LHCN-M2 (cell line): ENCODE measurements at regions not wholly inside any gene's neighbourhood (a gene's known extent, or its start where the extent isn't known, plus 50 kb on each side); places are given as distances from the start of the nearest gene placed in this dataset.
"Not testable (repeated sequence)": the region's sequence is repeated elsewhere in the genome, so short reads cannot be mapped to it uniquely, and the experiment has no call there.

Source experiments
- DNase-seq: peaks from one replicate; pipeline ENCODE4 v3.0.0-alpha.2; 2012; ENCODE audit warnings: low read depth

DNA sequence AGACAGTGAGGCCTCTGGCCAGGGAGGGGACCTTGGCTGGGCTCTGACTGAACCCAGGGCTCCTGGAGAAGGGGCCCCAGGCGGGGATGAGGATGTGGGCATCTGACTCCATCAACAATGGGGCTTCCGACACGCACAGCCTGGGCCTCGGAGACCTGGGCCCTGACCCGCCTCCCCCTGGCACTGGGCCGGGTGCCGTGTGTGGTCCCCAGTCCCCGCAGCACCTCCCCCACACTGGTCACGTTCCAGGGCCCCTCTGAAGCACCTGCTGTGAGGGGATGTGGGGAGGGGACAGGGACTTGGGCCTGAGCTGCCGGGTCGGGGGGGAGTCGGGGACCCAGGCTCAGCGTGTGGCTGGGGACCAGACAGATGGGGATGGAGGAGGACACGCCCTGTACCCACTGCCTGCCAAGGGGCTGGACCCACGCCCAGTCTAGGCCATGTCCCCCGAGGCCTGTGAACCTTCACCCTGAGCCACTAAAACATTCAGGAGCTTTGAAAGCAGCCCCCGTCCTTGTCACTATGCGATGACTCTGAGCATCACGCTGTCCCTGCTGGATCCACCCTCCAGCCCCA, 165.8 kb downstream of the TMEM121 start:
- DNase-seq = not testable (repeated sequence)

DNA sequence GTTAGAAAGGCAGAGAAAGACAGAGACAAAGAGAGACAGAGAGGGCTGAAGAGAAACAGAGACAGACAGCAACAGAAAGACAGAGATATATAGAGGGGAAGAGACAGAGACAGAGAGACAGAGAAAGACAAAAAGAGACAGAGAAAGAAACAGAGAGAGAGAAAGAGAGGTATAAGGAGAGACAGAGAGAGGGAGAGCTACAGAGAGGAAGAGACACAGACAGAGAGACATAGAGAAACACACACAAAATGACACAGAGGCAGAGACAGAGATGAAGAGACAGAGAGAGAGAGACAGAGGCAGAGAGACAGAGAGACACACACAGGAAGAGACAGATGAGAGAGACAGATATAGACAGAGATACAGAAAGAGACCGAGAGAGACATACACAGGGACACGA, 168.6 kb downstream of the TMEM121 start:
- DNase-seq = no peak

DNA sequence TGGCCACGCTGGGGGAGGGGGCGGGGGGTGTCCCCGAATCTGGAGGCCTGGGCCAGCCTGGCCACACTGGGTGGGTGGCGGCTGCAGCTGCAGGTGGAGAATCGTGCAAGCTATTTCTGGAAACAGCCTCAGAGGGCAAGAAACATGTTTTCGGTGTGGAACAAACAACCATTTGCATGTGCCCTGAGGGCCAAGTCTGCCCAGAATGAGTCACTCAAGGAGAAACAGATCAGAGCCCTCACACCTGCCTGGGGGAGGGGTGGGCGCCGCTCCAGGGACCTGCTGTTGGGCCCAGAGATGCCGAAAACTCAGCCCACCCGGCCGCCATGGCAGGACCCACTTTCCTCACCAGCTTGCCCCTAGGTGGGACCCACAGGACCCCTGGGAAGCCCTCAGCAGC, 170.0 kb downstream of the TMEM121 start:
- DNase-seq = not testable (repeated sequence)

DNA sequence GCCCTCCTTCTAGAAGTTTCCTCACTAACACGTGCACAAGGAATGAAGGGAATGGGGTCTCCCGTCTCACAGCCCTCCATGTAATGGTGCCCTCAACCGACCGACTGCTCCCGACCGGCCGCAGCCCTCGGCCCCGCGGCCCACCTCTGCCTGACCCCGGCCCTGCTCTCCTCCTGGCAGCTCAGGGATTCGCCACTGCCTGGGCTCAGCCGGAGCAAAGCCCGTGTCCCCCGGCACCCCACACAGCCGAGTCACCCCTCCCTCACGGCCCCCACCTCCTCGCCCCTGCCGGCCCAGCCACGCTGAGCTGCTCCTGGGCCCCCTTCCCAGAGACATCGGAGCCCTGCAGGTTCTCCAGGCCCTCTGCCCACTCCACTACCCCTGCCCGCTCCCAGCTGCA, 171.0 kb downstream of the TMEM121 start:
- DNase-seq = not testable (repeated sequence)

DNA sequence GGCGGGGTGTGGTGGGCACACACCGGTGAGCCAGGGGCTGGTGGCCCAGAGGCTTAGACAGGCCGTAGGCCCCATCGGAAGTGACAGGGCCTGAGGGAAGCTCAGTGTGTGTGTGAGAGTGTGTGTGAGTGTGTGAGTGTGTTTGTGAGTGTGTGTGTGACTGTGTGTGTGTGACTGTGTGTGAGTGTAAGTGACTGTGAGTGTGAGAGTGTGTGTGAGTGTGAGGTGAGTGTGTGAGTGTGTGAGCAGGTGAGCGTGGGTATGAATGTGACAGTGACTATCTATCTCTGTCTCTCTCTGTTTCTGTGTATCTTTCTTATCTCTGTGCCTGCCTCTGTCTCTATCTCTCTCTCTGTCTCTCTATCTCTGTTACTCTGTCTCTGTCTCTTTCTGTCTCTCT, 171.6 kb downstream of the TMEM121 start:
- DNase-seq = not testable (repeated sequence)

DNA sequence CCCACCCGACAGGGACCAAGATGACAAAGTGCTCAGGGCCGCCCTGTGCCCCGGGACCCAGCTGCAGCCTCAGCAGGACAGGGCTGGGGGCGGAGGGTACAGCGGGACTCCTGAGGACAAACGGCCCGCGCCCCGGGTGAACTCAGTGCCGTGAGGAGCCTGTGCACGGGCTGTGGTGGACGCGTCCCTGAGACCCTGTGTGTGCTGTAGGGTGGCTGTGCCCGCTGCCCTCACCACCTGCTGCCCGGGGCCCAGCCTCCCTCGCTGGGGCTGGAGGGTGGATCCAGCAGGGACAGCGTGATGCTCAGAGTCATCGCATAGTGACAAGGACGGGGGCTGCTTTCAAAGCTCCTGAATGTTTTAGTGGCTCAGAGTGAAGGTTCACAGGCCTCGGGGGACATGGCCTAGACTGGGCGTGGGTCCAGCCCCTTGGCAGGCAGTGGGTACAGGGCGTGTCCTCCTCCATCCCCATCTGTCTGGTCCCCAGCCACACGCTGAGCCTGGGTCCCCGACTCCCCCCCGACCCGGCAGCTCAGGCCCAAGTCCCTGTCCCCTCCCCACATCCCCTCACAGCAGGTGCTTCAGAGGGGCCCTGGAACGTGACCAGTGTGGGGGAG, 172.7 kb downstream of the TMEM121 start:
- not testable (repeated sequence) for DNase-seq

DNA sequence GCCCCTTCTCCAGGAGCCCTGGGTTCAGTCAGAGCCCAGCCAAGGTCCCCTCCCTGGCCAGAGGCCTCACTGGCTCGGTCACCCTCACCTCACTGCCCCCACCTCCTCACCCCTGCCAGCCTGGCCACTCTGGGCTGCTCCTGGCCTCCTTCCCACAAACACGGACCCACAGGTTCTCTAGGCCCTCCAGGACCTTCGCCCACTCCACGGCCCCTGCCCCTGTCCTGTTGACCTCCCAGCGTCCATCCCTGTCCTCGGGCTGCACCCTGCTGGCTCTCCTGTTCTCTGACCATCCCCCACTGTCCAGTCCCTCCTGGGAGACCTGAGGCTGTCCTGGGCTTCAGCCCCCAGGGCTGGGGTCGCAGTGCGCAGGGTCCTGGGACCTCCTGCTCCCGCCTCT, 173.3 kb downstream of the TMEM121 start:
- DNase-seq = not testable (repeated sequence)

DNA sequence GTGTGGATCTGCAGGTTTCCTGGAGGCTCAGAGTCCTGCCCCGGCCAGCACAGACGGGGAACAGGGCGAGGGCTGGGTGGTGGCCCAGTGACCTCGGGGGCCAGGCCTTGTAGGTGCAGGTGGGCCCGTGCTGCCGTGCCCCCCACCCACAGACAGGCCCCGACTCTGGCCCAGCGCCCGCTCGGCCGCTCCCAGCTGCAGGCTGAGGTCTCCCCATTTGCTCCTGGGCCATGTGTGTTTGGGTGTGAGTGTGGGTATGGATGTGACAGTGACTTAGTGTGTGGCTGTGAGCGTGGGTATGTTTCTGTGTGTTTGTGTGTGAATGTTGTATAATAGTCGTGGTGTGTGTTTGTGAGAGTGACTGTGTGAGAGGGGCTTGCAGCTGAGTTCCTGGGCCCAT, 173.8 kb downstream of the TMEM121 start:
- DNase-seq = not testable (repeated sequence)

DNA sequence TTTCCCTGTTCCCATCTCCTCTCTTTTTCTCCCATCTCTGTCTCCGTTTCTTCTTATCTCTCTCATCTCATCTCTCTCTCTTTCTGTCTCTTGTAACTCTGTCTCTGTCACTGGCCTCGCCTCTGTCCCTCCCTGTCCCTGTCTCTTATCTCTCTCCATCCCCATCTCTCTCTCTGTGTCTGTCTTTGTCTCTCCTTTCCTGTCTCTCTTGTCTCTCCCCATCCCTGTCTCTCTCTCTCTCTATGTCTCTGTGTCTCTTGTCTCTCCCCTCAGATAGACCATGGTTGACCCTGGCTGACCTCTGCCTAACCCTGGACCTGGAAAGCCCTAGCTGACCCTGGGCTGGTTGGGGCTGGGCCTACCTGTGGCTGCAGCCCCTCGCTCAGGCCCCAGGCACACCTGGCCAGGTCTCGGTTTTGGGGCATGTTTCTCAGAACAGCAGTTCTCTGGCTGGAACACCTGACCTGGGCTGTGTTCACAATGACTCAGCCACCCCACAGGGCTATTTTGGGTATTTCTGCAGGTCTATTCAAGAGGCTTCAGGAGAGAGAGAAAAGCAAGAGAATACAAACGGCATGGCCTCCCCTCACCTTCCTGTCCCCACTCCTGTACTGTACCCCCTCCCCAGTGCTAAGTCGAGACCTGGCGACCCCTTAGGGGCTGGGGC, 174.4 kb downstream of the TMEM121 start:
- no peak for DNase-seq

DNA sequence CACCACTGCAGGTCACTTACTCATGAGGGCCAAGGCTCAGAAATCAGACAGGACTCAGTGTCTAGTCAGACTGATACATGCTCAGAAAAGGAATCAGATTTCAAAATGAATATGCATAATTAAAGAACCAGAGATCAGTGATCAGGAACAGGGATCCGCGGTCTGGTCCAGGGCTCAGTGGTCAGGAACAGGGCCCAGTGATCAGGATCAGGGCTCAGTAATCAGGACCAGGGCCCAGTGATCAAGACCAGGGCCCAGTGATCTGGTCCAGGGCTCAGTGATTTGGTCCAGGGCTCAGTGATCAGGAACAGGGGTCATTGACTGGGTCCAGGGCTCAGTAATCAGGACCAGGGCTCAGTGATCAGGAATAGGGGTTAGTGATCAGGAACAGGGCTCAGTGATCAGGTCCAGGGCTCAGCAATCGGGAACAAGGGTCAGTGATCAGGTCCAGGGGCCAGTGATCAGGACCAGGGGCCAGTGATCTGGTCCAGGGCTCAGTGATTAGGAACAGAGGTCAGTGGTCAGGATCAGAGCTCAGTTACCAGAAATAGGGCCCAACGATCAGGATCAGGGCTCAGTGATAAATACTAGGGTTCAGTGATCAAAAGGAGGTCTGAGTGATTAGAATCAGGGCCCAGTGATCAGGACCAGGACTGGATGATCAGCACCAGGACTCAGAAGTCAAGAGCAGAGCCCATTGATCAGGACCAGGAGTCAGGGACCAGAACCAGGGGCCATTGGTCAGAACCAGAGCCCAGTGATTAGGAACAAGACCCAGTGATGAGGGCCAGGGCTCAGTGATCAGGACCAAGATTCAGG, 175.3 kb downstream of the TMEM121 start:
- DNase-seq = no peak

DNA sequence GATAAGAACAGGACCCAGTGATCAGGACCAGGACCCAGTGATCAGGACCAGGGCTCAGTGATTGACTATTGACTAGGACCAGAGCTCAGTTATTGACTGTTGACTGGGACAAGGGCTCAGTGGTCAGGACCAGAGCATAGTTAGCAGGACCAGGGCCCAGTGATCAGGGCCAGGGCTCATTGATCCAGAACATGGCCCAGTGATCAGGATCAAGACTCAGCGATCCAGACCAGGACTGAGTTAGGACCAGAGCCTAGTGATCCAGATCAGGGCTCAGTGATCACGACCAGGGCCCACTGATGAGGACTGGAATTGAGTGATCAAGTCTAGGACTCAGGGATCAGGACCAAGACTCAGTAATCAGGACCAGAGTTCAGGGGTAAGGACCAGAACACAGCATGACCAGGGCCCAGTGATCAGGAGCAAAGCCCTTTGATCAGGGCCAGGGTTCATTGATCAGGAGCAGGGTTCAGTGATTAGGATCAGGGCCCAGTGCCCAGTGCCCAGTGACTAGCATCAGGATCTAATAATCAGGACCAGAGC, 176.0 kb downstream of the TMEM121 start:
- no peak for DNase-seq

DNA sequence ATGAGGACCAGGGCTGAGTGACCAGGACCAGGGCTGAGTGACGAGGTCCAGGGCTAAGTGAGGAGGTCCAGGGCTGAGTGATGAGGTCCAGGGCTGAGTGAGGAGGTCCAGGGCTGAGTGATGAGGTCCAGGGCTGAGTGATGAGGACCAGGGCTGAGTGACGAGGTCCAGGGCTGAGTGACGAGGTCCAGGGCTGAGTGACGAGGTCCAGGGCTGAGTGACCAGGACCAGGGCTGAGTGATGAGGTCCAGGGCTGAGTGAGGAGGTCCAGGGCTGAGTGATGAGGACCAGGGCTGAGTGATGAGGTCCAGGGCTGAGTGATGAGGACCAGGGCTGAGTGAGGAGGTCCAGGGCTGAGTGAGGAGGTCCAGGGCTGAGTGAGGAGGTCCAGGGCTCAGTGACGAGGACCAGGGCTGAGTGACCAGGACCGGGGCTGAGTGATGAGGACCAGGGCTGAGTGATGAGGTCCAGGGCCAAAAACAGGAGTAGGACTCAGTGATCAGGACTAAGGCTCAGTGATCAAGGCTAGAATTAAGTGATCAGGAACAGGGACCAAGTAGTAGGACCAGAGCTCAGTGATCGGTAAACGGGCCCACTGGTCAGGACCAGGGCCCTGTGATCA, 176.8 kb downstream of the TMEM121 start:
- not testable (repeated sequence) for DNase-seq

DNA sequence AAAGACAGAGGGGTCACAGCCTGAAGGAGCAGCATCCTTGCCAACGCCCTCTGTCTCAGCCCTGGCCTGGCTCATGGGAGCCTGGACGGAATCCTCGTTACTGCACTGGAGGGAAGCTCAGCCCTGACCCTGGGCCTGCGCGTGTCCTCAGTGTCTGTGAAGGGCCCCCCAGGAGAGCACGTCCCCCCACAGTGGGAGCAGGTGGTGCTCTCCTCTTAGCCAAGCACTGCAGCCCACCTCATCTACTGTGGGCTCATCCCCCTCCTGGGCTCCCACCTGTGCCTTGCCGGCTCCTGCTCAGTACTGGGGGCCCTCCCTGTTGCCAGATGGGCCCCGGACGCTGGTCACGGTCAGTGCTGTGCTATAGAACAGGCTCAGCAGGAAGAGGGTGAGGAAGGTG, 177.7 kb downstream of the TMEM121 start:
- DNase-seq = not testable (repeated sequence)

DNA sequence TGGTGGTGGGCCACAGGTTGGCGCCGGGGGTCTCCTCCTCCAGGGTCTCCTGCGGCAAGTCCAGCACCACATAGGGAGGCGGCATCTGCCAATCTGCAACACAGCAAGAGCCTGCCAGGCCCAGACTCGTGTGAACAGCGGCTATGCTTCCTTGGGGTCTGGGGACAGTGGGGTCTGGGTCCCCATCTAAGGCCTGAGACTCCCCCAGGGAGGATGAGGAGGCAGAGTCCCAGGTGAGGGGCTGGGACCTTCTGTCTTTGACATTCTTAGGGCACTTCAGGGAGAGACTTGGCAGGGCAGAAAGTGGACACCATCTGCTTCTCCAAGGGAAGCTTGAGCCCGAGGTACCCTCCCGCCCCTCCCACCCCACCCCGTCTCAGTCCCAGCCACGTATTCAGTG, 178.1 kb downstream of the TMEM121 start:
- not testable (repeated sequence) for DNase-seq

DNA sequence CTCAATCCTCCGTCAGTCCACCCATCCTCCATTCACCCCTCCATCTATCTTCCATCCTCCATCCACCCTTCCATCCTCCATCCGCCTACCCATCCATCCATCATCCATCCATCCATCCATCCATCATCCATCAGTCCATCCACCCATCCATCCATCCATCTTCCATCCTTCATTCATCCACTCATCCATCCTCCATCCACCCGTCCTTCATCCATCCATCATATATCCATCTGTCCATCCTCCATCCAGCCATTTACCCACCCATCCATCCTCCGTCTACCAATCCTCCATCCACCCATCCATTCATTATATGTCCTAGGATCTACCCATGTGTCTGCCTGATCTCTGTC, 179.1 kb downstream of the TMEM121 start:
- not testable (repeated sequence) for DNase-seq

DNA sequence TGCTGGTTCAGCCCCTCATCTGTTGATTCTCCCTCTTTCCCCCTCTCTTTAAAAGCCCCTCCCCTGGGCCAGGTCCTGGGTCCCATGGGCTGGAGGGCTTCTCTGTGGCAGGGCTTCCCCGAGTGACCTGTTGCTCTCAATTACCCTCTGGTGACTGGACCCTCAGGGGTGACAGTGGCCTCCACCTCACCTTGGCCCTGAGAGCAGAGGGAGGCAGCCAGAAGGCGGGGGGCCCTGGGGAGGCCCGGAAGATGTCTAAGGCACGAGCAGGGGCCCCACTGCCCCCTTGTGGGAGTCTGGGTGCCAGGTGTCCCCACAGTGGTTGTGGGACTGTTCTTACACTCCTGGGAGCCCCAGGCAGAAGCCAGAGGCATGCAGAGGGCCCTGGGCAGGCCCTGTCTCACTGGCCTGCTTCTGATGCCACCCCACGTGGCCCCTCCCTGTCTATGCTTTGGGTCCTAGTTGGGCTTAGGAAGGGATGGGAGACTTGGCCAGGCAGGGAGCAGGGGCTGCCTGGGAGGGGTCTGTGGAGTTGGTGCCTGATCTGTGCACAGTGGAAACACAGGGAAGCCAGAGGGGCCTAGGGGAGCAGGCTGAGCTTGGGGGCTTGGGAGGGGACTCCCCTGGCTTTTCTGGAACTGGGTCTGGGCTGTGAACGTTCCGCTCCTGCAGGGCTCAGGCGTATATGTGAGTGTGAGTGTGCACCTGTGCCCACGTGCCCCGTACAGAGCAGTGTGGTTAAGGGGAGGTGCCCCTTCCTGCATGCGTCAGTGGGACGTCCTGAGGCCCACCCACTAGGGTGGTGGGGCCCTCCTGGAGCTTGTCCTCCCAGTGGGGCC, 179.7 kb downstream of the TMEM121 start:
- DNase-seq = not testable (repeated sequence)

DNA sequence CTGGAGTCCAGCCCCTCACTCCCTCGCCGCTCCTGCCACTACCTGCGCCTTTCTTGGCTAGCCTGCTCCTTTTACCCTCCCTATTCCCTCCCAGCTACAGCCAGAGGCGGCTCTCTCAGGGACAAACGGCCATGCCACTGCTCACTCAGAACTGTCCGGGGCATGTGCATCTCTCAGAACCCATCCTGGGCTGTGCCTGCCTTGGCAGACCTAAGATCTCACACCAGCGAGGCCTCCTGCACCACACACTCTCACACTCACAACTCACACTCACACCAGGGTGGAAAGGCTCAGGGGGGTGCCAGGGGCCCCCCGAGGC, 180.3 kb downstream of the TMEM121 start:
- not testable (repeated sequence) for DNase-seq

DNA sequence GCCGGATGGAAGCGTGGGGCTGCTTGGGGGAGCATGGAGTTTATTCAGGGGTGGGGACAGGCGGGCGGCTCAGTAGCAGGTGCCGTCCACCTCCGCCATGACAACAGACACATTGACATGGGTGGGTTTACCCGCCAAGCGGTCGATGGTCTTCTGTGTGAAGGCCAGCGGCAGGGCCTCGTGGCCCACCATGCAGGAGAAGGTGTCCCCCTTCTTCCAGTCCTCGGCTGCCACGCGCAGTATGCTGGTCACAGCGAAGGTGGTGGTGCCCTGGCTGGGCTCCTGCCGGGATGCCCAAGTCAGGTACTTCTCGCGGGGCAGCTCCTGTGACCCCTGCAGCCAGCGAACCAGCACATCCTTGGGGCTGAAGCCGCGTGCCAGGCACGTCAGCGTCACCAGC, 180.7 kb downstream of the TMEM121 start:
- DNase-seq = not testable (repeated sequence)

DNA sequence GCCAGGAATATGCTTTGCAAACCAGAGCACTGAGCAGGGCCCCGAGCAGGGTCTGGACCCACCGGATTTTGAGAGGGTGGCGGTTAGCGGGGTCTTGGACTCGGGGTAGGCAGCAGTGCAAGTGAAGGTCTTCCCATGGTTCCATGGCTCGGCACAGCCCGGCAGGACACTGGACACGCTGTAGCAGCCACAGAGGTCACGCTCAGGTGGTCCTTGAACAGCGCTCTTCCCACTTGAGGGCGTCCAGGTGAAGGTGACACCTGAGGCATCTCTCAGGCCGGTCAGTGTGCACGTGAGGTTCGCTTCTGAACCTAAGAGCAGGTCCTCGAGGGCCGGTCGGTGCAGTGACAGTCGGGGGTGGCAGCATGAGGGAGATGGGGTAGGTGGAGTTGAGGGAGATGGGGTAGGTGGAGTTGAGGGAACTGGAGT, 181.4 kb downstream of the TMEM121 start:
- not testable (repeated sequence) for DNase-seq

DNA sequence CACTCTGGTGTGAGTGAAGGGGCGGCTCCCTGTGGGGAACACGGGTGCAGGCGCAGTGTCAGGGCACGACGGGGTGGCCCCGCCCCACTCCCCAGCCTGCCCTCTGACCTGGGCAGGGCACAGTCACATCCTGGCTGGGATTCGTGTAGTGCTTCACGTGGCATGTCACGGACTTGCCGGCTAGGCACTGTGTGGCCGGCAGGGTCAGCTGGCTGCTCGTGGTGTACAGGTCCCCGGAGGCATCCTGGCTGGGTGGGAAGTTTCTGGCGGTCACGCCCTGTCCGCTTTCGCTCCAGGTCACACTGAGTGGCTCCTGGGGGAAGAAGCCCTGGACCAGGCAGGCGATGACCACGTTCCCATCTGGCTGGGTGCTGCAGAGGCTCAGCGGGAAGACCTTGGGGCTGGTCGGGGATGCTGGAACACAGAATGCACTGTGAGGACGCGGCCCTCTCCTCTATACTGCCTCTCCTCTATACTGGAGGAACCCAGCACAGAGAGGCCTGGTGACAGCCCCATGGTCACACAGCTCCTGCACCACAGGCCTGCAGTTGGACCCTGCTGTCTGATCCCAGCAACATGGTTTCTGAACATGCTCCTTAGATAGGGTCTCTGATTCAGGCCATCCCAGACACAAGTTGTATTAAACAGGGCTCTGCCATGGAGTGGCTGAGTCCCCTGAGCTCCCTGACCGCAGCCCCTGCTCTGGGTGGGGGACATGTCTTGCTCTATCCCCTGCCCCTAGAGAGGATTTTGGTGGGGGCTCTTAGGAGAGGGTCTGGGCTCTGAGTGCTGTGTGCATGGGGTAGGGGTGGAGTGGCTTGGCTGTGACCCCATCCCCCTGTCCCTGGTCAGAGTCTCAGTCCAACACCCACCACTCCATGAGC, 182.1 kb downstream of the TMEM121 start:
- not testable (repeated sequence) for DNase-seq
